ENCODE measurements at regions not wholly inside any gene's neighbourhood (a gene's known extent, or its start where the extent isn't known, plus 50 kb on each side); places are given as distances from the start of the nearest gene placed in this dataset.

GRCh38 chr11:87803748-87804147 is 371.5 kb downstream of the RAB38 start:
- TF ChIP-seq RAD21 (IDR thresholded peaks at IDR 0.05; ENCODE audit: low read depth) (no peak), POLR2AphosphoS5 (IDR thresholded peaks at IDR 0.05; ENCODE audit: low read depth, low read length) (no peak), EZH2 (IDR thresholded peaks at IDR 0.05) (no peak), YY1 (IDR thresholded peaks at IDR 0.05; ENCODE audit: extremely low read depth, insufficient replicate concordance, low read depth, low read length) (no peak), EGR1 (IDR thresholded peaks at IDR 0.05; ENCODE audit: low read depth) (no peak), MAX (IDR thresholded peaks at IDR 0.05) (no peak)
- TF ChIP-seq, protein P1, sequence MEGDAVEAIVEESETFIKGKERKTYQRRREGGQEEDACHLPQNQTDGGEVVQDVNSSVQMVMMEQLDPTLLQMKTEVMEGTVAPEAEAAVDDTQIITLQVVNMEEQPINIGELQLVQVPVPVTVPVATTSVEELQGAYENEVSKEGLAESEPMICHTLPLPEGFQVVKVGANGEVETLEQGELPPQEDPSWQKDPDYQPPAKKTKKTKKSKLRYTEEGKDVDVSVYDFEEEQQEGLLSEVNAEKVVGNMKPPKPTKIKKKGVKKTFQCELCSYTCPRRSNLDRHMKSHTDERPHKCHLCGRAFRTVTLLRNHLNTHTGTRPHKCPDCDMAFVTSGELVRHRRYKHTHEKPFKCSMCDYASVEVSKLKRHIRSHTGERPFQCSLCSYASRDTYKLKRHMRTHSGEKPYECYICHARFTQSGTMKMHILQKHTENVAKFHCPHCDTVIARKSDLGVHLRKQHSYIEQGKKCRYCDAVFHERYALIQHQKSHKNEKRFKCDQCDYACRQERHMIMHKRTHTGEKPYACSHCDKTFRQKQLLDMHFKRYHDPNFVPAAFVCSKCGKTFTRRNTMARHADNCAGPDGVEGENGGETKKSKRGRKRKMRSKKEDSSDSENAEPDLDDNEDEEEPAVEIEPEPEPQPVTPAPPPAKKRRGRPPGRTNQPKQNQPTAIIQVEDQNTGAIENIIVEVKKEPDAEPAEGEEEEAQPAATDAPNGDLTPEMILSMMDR (IDR thresholded peaks at IDR 0.05 in 2 of 3, conservative IDR thresholded peaks at IDR 0.05 in 1 of 3; ENCODE audit: borderline replicate concordance in 1 of 3, insufficient read depth in 1 of 3, low read depth in 2 of 3, low read length in 2 of 3) = no peak

Measured in HCT116 (cell line).